ENCODE measurements at regions not wholly inside any gene's neighbourhood (a gene's known extent, or its start where the extent isn't known, plus 50 kb on each side); places are given as distances from the start of the nearest gene placed in this dataset.
"Not testable (repeated sequence)": the region's sequence is repeated elsewhere in the genome, so short reads cannot be mapped to it uniquely, and the experiment has no call there.

- TF ChIP-seq CTCF (IDR thresholded peaks at IDR 0.05; ENCODE audit: control extremely low read depth, extremely low read depth, low read depth, missing control alignments), result no peak
- ChIA-PET CTCF (no interaction called here), POLR2A (no interaction called here)
- no peak for DNase-seq (ENCODE audit: extremely low spot score)
Observed at GRCh38 chr17:54680410-54680809, 220.2 kb upstream of the TOM1L1 start.

- no peak for DNase-seq (ENCODE audit: extremely low spot score)
- TF ChIP-seq CTCF (IDR thresholded peaks at IDR 0.05; ENCODE audit: control extremely low read depth, extremely low read depth, low read depth, missing control alignments), result no peak
- POLR2A ChIA-PET, result no interaction called here
- CTCF ChIA-PET, result interaction anchor here (0.8 kb wide), 1 partner anchor 9 kb away, joined by 3 read pairs; no protein-coding TSS in a partner anchor
Observed at GRCh38 chr17:54694287-54694887, 206.3 kb upstream of the TOM1L1 start.

- DNase-seq (ENCODE audit: extremely low spot score); CTCF ChIA-PET; POLR2A ChIA-PET: not testable (repeated sequence)
Observed at GRCh38 chr17:54712798-54713197, 187.9 kb upstream of the TOM1L1 start.

- ChIA-PET CTCF (no interaction called here), POLR2A (no interaction called here)
- no peak for DNase-seq (ENCODE audit: extremely low spot score)
- TF ChIP-seq CTCF (IDR thresholded peaks at IDR 0.05; ENCODE audit: control extremely low read depth, extremely low read depth, low read depth, missing control alignments), result no peak
Observed at GRCh38 chr17:54718286-54718685, 182.4 kb upstream of the TOM1L1 start.

GRCh38 chr17:54727624-54728023 lies 173.0 kb upstream of the TOM1L1 start:
- CTCF ChIA-PET, result interaction anchor here (1.3 kb wide), 1 partner anchor 27 kb away, joined by 3 read pairs; no protein-coding TSS in a partner anchor
- TF ChIP-seq CTCF (IDR thresholded peaks at IDR 0.05; ENCODE audit: control extremely low read depth, extremely low read depth, low read depth, missing control alignments), result no peak
- DNase-seq (ENCODE audit: extremely low spot score), result no peak
- POLR2A ChIA-PET, result no interaction called here

- ChIA-PET POLR2A (no interaction called here), CTCF (no interaction called here)
- TF ChIP-seq CTCF (IDR thresholded peaks at IDR 0.05; ENCODE audit: control extremely low read depth, extremely low read depth, low read depth, missing control alignments), result no peak
- no peak for DNase-seq (ENCODE audit: extremely low spot score)
Observed at GRCh38 chr17:54736573-54736972, 164.1 kb upstream of the TOM1L1 start.

- TF ChIP-seq CTCF (IDR thresholded peaks at IDR 0.05; ENCODE audit: control extremely low read depth, extremely low read depth, low read depth, missing control alignments), result no peak
- ChIA-PET CTCF (interaction anchor here (1.2 kb wide), 1 partner anchor 15 kb away, joined by 3 read pairs; no protein-coding TSS in a partner anchor), POLR2A (no interaction called here)
- no peak for DNase-seq (ENCODE audit: extremely low spot score)
Observed at GRCh38 chr17:54738496-54738895, 162.2 kb upstream of the TOM1L1 start.

Measured in GM10248 (cell line).